ENCODE measurements at regions not wholly inside any gene's neighbourhood (a gene's known extent, or its start where the extent isn't known, plus 50 kb on each side); places are given as distances from the start of the nearest gene placed in this dataset.

DNA sequence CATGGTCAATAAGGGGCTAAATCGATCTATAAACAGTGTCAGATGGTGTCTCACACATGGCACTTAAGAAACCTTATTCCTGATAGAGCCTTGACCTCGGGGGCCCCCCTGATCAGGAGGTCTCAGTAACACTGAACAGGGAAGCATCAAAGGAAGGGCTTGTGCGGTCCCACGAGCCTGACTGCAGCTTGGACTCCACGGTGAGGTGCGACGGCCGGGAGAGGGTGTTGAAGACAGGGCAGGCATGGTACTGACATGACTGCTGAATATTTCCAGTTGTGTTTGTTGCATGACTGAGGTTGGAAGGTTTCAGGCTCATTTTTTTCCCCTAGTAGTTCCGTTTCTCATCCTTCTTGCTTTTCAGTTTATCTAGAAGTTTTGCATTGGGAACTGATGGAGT is 107.1 kb upstream of the JAG1 start:
- H3K4me3 ChIP-seq = no peak overlapping the region
- DNase-seq (ENCODE audit: low read depth, low spot score) = no peak
- intact Hi-C loops (cut with micrococcal nuclease; ENCODE audit: unreplicated experiment) (no loop called here), in situ Hi-C loops (cut with MboI) (no loop called here)
- H3K9ac ChIP-seq (ENCODE audit: control insufficient read depth, insufficient read depth, low read length) = no peak overlapping the region
- no peak overlapping the region; the same call in 1 of the 2 replicates for H2AFZ ChIP-seq (ENCODE audit: control insufficient read depth, low read depth, low read length)
- H3K36me3 ChIP-seq (ENCODE audit: control insufficient read depth in 2 of 2, insufficient read depth in 2 of 2, low read length in 1 of 2) = no peaks in the 10 kb centered on the region
- ChIA-PET CTCF (interaction anchor here (0.9 to 1.6 kb wide), 2 partner anchors 85 to 228 kb away, joined by 3 read pairs; no protein-coding TSS in a partner anchor), RAD21 (ENCODE audit: unreplicated experiment) (no interaction called here), POLR2A (no interaction called here), SMC1A (ENCODE audit: uncharacterized antibody, unreplicated experiment) (interaction anchor here (1.4 to 2.2 kb wide), 2 partner anchors 10 to 17 kb away, joined by 3 to 5 read pairs; no protein-coding TSS in a partner anchor)
- 18% methylated on average over 9 of the region's 9 CpGs for WGBS (ENCODE audit: insufficient coverage, insufficient replicate concordance, low lambda C conversion rate, missing lambda C conversion rate)
- no peaks in the 10 kb centered on the region for H4K20me1 ChIP-seq (ENCODE audit: control insufficient read depth, insufficient read depth)
- TF ChIP-seq GATAD2B (conservative IDR thresholded peaks at IDR 0.05; ENCODE audit: low read depth) = no peak
- no peak for TF ChIP-seq MXI1 (IDR thresholded peaks at IDR 0.05; ENCODE audit: low read depth, low read length)
- TF ChIP-seq SKIL (IDR thresholded peaks at IDR 0.05; ENCODE audit: low read depth, poor library complexity, severe bottlenecking) = no peak
- TF ChIP-seq NFYA (IDR thresholded peaks at IDR 0.05; ENCODE audit: borderline replicate concordance, low read depth, low read length) = no peak
- no peak for TF ChIP-seq BMI1 (IDR thresholded peaks at IDR 0.05; ENCODE audit: borderline replicate concordance)
- no peak for TF ChIP-seq E4F1 (IDR thresholded peaks at IDR 0.05; ENCODE audit: borderline replicate concordance, partially characterized antibody)
- TF ChIP-seq SMAD1 (IDR thresholded peaks at IDR 0.05; ENCODE audit: low read depth, partially characterized antibody) = no peak
- TF ChIP-seq WRNIP1 (IDR thresholded peaks at IDR 0.05; ENCODE audit: borderline replicate concordance, low read depth, low read length) = no peak
- TF ChIP-seq PAX5 (IDR thresholded peaks at IDR 0.05; ENCODE audit: borderline replicate concordance, low read depth, low read length) = no peak
- H3K27ac ChIP-seq (ENCODE audit: control insufficient read depth, insufficient read depth) = no peak overlapping the region; the same call in 1 of the 2 replicates
- BruUV-seq (replicated peaks) = no TSS peak
- H3K4me2 ChIP-seq (ENCODE audit: control insufficient read depth, insufficient read depth) = no peak overlapping the region
- no peaks in the 10 kb centered on the region for H3K79me2 ChIP-seq (ENCODE audit: control insufficient read depth, insufficient read depth, low read length)
- H3K4me1 ChIP-seq (ENCODE audit: control insufficient read depth, insufficient read depth, low read length) = peaks cover 7% of the 10 kb centered on the region
- no peaks in the 10 kb centered on the region; the same call in 2 of the 3 replicates for H3K9me3 ChIP-seq (replicated peaks; ENCODE audit: control insufficient read depth, insufficient read depth, low read length)
- FAIRE-seq = no peak
- ATAC-seq = no peak
- no peaks in the 10 kb centered on the region for H3K27me3 ChIP-seq (replicated peaks in 1 of 2; ENCODE audit: control insufficient read depth in 2 of 2, insufficient read depth in 2 of 2, low read length in 1 of 2)

Data from GM12878 (cell line).